SIG-M5 treated with dmso at 0.1 percent for 504 hours (cell line): ENCODE measurements at regions not wholly inside any gene's neighbourhood (a gene's known extent, or its start where the extent isn't known, plus 50 kb on each side); places are given as distances from the start of the nearest gene placed in this dataset.

Source experiments
- DNase-seq: peaks from one replicate; lab custom pipeline; 2025; ENCODE audit not compliant: unreplicated experiment; lab: John Stamatoyannopoulos, UW

GRCh38 chr14:81829447-81829846 is 295.8 kb upstream of the SEL1L start:
- no peak for DNase-seq

- DNase-seq, result no peak
These were observed 297.6 kb upstream of the SEL1L start for GRCh38 chr14:81831128-81831820.

GRCh38 chr14:81834308-81834707 is 300.7 kb upstream of the SEL1L start:
- DNase-seq, result no peak

GRCh38 chr14:81837304-81837703 is 303.7 kb upstream of the SEL1L start:
- DNase-seq, result no peak

- DNase-seq, result no peak
These were observed 305.4 kb upstream of the SEL1L start for GRCh38 chr14:81839056-81839455.

GRCh38 chr14:81841346-81841745 is 307.7 kb upstream of the SEL1L start:
- no peak for DNase-seq

- DNase-seq, result peak; percentile 30
These were observed 316.1 kb upstream of the SEL1L start for GRCh38 chr14:81849714-81850113.

- peak; percentile 27 for DNase-seq
These were observed 321.4 kb upstream of the SEL1L start for GRCh38 chr14:81855007-81855406.

GRCh38 chr14:81859046-81859445 is 325.4 kb upstream of the SEL1L start:
- no peak for DNase-seq

- DNase-seq, result no peak
These were observed 334.5 kb upstream of the SEL1L start for GRCh38 chr14:81868172-81868571.

- DNase-seq, result no peak
These were observed 338.1 kb upstream of the SEL1L start for GRCh38 chr14:81871706-81872105.

- no peak for DNase-seq
These were observed 350.7 kb upstream of the SEL1L start for GRCh38 chr14:81884382-81884781.

- DNase-seq, result no peak
These were observed 352.9 kb upstream of the SEL1L start for GRCh38 chr14:81886588-81886987.

GRCh38 chr14:81889529-81889928 is 355.9 kb upstream of the SEL1L start:
- DNase-seq, result no peak

- no peak for DNase-seq
These were observed 356.4 kb upstream of the SEL1L start for GRCh38 chr14:81890020-81890419.

GRCh38 chr14:81903477-81903876 is 369.8 kb upstream of the SEL1L start:
- DNase-seq, result no peak

GRCh38 chr14:81927070-81927469 is 393.4 kb upstream of the SEL1L start:
- DNase-seq, result peak; percentile 47

GRCh38 chr14:81931828-81932227 is 398.2 kb upstream of the SEL1L start:
- DNase-seq, result no peak

- no peak for DNase-seq
These were observed 402.7 kb upstream of the SEL1L start for GRCh38 chr14:81936348-81936747.

GRCh38 chr14:81936902-81937301 is 403.2 kb upstream of the SEL1L start:
- DNase-seq, result no peak

GRCh38 chr14:81938341-81938740 is 404.7 kb upstream of the SEL1L start:
- DNase-seq, result no peak

GRCh38 chr14:81940651-81941050 is 407.0 kb upstream of the SEL1L start:
- no peak for DNase-seq

- DNase-seq, result no peak
These were observed 408.4 kb upstream of the SEL1L start for GRCh38 chr14:81942071-81942470.
